ENCODE measurements at regions not wholly inside any gene's neighbourhood (a gene's known extent, or its start where the extent isn't known, plus 50 kb on each side); places are given as distances from the start of the nearest gene placed in this dataset.
"Not testable (repeated sequence)": the region's sequence is repeated elsewhere in the genome, so short reads cannot be mapped to it uniquely, and the experiment has no call there.

- Mint-ChIP-seq H3K36me3 (ENCODE audit: low read depth, unreplicated experiment) (no peaks in the 10 kb centered on the region), H3K9me3 (ENCODE audit: unreplicated experiment) (no peaks in the 10 kb centered on the region)
These were observed 984.8 kb downstream of the DNAH5 start for GRCh38 chr5:12959713-12960112.

DNA sequence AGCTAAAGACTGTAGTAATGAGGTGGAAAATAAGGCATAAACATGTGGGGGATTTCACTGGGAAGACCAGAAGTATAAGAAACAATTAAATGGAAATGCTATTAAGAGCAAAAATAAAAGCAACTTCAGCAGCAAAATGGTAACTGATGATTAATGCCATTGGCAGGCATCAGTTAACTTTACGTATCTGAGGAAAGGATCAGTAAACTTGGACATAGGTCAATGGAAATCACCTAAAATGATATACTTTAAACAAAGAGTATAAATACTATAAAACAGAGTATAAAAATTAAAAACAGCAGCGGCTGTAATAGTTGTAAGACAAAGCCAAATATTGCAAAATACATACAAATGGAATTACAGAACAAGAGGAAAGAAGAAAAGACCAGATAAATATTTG is 992.1 kb downstream of the DNAH5 start:
- H3K27me3 Mint-ChIP-seq (ENCODE audit: unreplicated experiment): no peaks in the 10 kb centered on the region
- H3K4me1 Mint-ChIP-seq (ENCODE audit: unreplicated experiment): no peaks in the 10 kb centered on the region
- H3K36me3 Mint-ChIP-seq (ENCODE audit: low read depth, unreplicated experiment): no peaks in the 10 kb centered on the region
- no peak overlapping the region for H3K27ac Mint-ChIP-seq (ENCODE audit: unreplicated experiment)
- H3K4me3 Mint-ChIP-seq (ENCODE audit: unreplicated experiment): no peak overlapping the region
- no peaks in the 10 kb centered on the region for H3K9me3 Mint-ChIP-seq (ENCODE audit: unreplicated experiment)
- TF ChIP-seq CTCF (IDR thresholded peaks at IDR 0.05; ENCODE audit: unreplicated experiment): no peak
- DNase-seq (ENCODE audit: low spot score): no peak

More at GRCh38 chr5:12959713-12960112, 984.8 kb downstream of the DNAH5 start:
- no peak for TF ChIP-seq CTCF (IDR thresholded peaks at IDR 0.05; ENCODE audit: unreplicated experiment)
- no peak overlapping the region for H3K27ac Mint-ChIP-seq (ENCODE audit: unreplicated experiment)
- no peaks in the 10 kb centered on the region for H3K4me1 Mint-ChIP-seq (ENCODE audit: unreplicated experiment)
- no peak overlapping the region for H3K4me3 Mint-ChIP-seq (ENCODE audit: unreplicated experiment)
- DNase-seq (ENCODE audit: low spot score): no peak
- no peaks in the 10 kb centered on the region for H3K27me3 Mint-ChIP-seq (ENCODE audit: unreplicated experiment)

DNA sequence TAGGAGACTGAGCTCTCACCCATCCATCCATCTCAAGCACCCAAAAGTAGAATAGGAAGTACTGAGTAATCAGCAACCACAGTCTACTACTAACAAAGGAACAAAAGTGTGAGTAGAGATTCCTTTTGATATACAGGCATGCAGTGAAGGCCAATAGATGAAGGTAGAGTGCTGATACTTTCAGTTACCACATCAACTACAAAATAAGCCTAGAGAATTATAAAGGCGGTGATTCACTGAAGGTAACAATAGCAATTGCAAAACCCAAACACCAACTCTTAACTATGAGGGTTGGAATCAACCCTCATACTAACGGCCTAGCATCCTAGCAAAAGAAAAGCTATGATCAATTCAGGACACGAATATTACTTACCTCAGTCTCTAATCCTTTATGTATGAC is 992.6 kb downstream of the DNAH5 start:
- Mint-ChIP-seq H3K27ac (ENCODE audit: unreplicated experiment) (no peak overlapping the region), H3K27me3 (ENCODE audit: unreplicated experiment) (no peaks in the 10 kb centered on the region), H3K4me3 (ENCODE audit: unreplicated experiment) (no peak overlapping the region), H3K4me1 (ENCODE audit: unreplicated experiment) (no peaks in the 10 kb centered on the region), H3K36me3 (ENCODE audit: low read depth, unreplicated experiment) (no peaks in the 10 kb centered on the region), H3K9me3 (ENCODE audit: unreplicated experiment) (no peaks in the 10 kb centered on the region)
- TF ChIP-seq CTCF (IDR thresholded peaks at IDR 0.05; ENCODE audit: unreplicated experiment): no peak
- DNase-seq (ENCODE audit: low spot score): no peak

DNA sequence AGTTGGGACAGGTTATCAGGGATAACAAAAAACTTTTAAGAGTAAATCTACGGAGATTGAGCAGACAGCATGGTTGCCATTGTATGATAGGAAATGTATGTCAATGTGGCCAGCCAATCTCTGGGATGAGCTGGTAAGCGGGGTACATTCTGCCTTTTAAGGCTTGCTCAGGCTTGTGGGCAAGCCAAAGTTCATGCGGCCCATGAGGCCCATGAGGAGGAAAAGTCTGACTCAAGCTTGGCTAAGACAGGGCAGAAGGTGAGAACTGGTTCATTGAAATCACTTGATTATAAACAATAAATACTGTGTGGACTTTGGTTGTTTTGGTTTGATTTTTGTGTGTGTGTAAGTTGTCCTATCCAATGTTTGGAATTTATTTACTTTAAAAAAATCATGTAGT is 997.1 kb downstream of the DNAH5 start:
- H3K27me3 Mint-ChIP-seq (ENCODE audit: unreplicated experiment): no peaks in the 10 kb centered on the region
- H3K9me3 Mint-ChIP-seq (ENCODE audit: unreplicated experiment): no peaks in the 10 kb centered on the region
- TF ChIP-seq CTCF (IDR thresholded peaks at IDR 0.05; ENCODE audit: unreplicated experiment): no peak
- no peaks in the 10 kb centered on the region for H3K36me3 Mint-ChIP-seq (ENCODE audit: low read depth, unreplicated experiment)
- H3K27ac Mint-ChIP-seq (ENCODE audit: unreplicated experiment): no peak overlapping the region
- H3K4me3 Mint-ChIP-seq (ENCODE audit: unreplicated experiment): no peak overlapping the region
- DNase-seq (ENCODE audit: low spot score): no peak
- H3K4me1 Mint-ChIP-seq (ENCODE audit: unreplicated experiment): no peaks in the 10 kb centered on the region

DNA sequence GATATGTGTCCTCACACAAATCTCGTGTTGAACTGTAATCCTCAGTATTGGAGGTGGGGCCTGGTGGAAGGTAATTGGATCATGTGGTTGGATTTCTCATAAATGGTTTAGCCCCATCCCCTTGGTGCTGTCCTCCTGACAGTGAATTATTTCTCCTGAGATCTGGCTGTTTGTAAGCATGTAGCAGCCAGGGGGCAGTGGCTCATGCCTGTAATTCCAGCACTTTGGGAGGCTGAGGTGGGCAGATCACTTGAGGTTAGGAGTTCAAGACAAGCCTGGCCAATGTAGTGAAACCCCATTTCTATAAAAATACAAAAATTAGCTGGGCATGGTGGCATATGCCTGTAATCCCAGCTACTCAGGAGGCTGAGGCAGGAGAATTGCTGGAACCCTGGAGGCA is 999.0 kb downstream of the DNAH5 start:
- not testable (repeated sequence) for H3K27ac Mint-ChIP-seq (ENCODE audit: unreplicated experiment); H3K4me1 Mint-ChIP-seq (ENCODE audit: unreplicated experiment); H3K27me3 Mint-ChIP-seq (ENCODE audit: unreplicated experiment); DNase-seq (ENCODE audit: low spot score); H3K9me3 Mint-ChIP-seq (ENCODE audit: unreplicated experiment); H3K36me3 Mint-ChIP-seq (ENCODE audit: low read depth, unreplicated experiment); H3K4me3 Mint-ChIP-seq (ENCODE audit: unreplicated experiment)

DNA sequence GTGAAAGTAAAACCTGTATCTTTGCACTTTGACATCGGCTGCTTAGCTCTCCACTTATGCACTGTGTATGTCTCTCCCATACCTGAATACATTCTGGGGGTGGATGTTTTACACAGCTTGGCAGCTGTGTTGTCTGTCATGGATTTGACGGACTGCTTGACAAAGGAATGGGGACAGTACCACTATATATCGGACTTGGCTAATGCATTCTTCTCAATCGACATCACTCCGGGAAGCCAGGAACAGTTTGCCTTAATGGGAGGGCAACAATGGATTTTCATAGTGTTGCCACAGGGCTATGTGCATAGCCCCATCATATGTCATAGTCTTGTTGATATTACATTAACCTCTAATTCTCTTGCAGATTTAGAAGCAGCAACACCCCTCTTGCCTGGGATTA is 1008.3 kb downstream of the DNAH5 start:
- Mint-ChIP-seq H3K9me3 (ENCODE audit: unreplicated experiment) (no peaks in the 10 kb centered on the region), H3K36me3 (ENCODE audit: low read depth, unreplicated experiment) (no peaks in the 10 kb centered on the region), H3K4me1 (ENCODE audit: unreplicated experiment) (no peaks in the 10 kb centered on the region), H3K27ac (ENCODE audit: unreplicated experiment) (no peak overlapping the region), H3K27me3 (ENCODE audit: unreplicated experiment) (peaks cover 2% of the 10 kb centered on the region), H3K4me3 (ENCODE audit: unreplicated experiment) (no peak overlapping the region)
- TF ChIP-seq CTCF (IDR thresholded peaks at IDR 0.05; ENCODE audit: unreplicated experiment): no peak
- DNase-seq (ENCODE audit: low spot score): no peak
